Stimulated activated naive CD8-positive, alpha-beta T cell treated with anti-CD3 and anti-CD28 coated beads, Interleukin-15, Interleukin-2, amounts not matched to agents 100 U/mL and 50 U/mL, for 24 hours (primary cell): ENCODE measurements at regions not wholly inside any gene's neighbourhood (a gene's known extent, or its start where the extent isn't known, plus 50 kb on each side); places are given as distances from the start of the nearest gene placed in this dataset.

Experiments used
- ATAC-seq: fragments of 150-1000 bp; cut with Tn5 transposase; one replicate; pipeline ENCODE4 v1.10.0; 2021
- DNase-seq: peaks from one replicate; pipeline ENCODE4 v3.0.0; 2021

DNA sequence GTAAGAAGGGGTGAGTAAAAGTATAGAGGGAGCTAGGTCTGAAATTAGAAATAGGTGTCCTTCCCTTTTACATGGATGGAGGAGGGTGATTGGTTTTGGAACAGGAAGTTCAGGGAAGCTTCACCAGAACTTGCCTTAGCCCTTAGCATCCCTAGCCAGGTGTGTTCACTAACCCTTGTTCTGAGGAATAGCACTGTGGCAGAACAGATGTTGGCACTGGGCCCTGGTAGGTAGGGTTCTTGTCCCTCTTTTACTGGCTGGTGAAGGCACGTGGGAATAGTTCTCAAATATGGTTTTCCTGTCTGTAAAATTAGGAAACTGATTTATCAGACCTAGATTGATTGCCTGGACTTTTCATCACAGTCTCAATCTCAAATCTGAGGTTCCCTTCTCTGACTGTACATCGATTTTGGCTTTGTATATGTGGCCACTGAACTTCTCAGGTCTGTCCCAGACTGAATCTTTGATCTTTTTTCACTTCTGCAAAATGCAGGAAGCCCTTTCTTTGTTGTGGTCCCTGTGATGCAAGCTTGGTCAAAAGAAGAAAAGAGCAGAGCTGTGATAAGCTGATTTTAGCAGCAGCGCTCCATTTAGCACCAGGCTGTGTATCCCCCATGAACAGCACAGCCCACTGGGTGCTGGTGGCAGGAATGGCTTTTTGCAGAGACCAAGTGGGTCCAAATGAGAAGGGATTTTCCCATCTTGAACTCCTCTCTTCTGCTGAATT lies 86.2 kb upstream of the HTR2A start:
- DNase-seq, result peak; percentile 7
- ATAC-seq, result peak; percentile 82

GRCh38 chr13:46975173-46975572 lies 78.3 kb upstream of the HTR2A start:
- no peak for DNase-seq
- ATAC-seq, result no peak

GRCh38 chr13:46968450-46968849 lies 71.6 kb upstream of the HTR2A start:
- DNase-seq (no peak), ATAC-seq (no peak)

DNA sequence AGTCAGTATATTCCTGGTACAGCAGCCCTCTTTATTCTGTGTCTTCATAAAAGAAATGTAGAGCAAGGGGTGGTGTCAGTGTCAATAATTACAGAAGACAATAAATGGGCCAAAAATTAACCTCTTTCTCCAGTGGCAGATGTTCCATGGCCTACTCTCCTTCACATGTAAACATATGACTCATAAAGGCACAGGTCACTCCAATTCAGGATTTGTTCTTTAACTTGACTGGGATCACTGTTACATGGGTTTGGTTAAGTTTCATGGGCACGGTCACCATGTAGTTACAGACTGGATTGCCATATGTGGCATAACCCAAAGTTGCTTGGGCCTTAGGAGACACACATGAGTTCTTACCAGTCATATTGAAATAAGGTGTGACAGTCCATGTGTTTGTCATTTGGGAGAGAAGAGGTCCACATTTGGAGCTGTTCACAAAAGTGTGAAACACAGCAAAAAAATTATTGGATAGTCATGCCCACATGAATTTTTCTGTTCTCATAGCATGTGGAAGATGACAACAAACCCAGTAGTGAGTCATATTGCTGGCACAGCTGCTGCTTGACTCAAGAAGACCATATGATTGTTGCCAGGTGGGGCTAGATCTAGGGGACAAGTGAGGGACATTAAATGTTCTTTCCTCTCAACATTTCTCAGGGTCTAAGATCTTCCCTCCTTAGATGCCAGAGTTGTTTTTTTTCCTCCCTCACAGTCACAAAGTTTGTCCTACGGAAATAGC lies 68.1 kb upstream of the HTR2A start:
- no peak for ATAC-seq
- DNase-seq, result no peak

GRCh38 chr13:46963904-46964303 lies 67.1 kb upstream of the HTR2A start:
- ATAC-seq (no peak), DNase-seq (no peak)

- no peak for ATAC-seq
- no peak for DNase-seq
Measured at GRCh38 chr13:46962281-46962941, 65.6 kb upstream of the HTR2A start.

GRCh38 chr13:46961719-46962118 lies 64.9 kb upstream of the HTR2A start:
- DNase-seq (no peak), ATAC-seq (no peak)

- ATAC-seq (no peak), DNase-seq (no peak)
Measured at GRCh38 chr13:46953941-46954340, 57.1 kb upstream of the HTR2A start.

GRCh38 chr13:46953331-46953730 lies 56.5 kb upstream of the HTR2A start:
- DNase-seq (no peak), ATAC-seq (no peak)

GRCh38 chr13:46951516-46951915 lies 54.7 kb upstream of the HTR2A start:
- DNase-seq (no peak), ATAC-seq (no peak)

GRCh38 chr13:46949211-46949610 lies 52.4 kb upstream of the HTR2A start:
- DNase-seq (no peak), ATAC-seq (no peak)

DNA sequence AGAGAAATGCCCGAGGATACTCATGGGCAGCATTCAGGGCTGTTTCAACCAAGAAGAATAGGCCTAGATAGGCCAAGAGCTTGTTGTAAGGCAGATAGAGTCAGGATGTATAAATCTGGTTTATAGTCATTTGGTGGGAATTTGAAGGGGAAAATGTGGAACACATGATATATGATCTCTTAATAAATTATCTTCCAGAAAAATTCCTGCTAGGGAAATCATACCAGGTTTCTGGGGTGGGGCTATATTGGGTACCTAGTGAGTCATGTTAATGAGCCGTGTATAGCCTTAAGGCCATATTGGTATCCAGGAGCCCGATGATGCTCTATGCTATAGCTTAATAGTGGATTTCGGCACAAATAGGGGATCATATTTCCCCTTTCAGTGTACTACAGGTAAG lies 51.5 kb upstream of the HTR2A start:
- ATAC-seq (no peak), DNase-seq (no peak)

DNA sequence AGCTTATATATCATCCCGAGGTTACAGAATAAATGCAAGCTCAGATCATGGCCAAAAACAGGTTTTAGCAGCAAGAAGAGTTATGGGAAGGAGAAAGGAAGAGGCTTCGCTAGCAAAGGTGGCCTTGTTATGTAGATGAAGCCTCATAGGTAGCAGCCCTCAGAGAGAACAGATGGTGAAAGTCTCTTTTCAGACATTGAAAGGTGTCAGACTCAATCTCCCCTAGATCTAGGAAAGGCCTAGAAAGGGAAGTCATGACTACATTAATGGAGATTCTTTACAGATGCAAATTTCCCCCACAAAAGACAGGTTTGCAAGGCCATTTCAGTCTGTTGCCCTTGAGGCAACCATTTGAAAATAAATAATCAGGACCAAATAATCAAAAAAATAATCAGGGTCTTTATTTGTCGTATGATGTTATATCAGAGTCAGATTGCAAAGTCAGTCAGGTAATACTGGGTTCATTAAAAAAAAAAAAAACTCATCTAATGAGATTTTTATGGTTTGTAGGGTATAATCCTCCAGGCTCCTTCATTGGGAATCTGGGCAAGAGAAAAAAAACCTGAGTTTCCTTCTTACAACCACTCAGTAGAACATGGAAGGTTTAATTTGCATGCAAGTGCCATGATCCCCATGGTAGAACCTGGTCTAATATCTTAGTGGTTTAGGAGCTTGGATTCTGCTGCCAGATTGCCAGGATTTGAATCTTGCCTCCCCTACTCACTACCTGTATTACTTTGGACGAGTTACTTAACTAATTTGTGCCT lies 50.8 kb upstream of the HTR2A start:
- ATAC-seq (no peak), DNase-seq (no peak)
